ENCODE measurements at regions not wholly inside any gene's neighbourhood (a gene's known extent, or its start where the extent isn't known, plus 50 kb on each side); places are given as distances from the start of the nearest gene placed in this dataset.
"Not testable (repeated sequence)": the region's sequence is repeated elsewhere in the genome, so short reads cannot be mapped to it uniquely, and the experiment has no call there.

DNA sequence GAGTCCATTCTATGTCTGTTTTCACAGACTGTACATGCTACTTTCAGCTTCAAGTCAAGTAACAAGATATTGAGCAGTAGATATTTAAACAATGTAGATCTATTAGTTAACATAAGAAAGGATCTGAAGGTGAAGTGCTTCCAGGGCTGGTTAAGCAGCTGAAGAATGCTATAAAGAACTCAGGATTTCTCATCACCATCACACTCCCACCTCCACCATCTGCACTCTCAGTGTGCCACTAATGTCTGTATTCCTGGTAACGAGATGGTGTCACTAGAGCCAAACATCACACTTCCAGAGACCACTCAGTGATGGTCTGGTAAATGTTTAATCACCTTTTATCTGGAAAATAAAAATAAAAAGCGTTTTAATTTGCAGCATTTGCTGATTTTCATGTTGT is 224.0 kb upstream of the FERD3L start:
- peak in 1 of 2 experiments; percentile 42 for DNase-seq

- DNase-seq: no peak
Observed at GRCh38 chr7:19368491-19368925, 223.3 kb upstream of the FERD3L start.

DNA sequence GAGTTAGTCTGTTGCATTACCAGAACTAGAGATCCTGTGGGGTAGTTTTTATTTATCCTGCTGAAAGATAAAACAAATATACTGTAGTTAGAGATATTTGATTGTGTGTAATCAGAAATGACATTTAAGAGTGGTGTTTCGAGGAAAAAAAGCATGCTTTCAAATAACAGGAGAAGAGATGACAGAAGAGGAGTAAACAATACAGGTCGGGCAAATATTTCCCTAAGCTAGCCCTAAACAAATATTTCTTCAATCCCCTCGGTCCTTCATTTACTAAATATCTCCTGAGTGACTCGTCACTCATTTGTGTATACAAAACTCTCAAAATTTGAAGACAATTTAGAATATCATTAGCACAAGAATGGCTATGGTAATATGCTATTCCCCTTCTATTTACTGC is 219.7 kb upstream of the FERD3L start:
- DNase-seq: no peak

DNA sequence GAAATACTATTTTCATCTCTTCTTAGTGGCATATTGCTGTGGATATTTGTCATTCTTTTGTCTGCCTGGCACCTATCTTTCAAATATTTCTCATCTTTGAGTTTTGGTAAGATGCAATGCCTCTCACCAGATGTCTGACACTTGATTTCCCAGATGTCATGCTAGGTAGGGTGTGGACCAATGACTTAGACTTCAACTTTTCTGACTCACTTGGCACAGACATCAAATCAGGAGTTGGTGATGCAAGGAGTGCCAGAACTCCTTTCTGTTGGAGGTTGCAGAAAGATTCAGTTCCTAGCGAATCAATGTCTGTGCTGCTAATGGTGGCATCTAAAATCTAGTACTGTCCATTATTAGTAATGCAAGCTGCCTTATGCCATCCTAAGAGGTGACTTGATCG is 216.9 kb upstream of the FERD3L start:
- DNase-seq: no peak

DNA sequence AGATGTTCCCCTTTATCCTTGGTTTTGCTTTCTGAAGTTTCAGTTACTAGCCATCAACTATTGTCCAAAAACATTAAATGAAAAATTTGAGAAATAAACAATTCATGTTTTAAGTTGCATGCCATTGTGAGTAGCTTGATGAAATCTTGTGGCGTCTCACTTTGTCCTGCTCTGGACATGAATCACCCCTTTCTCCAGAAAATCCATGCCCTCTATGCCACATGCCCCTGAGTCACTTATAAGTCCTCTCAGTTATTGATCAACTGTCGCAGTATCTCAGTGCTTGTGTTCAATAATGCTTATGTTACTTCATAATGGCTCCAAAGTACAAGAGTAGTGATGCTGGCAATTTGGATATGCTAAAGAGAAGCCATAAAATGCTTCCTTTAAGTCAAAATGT is 208.0 kb upstream of the FERD3L start:
- DNase-seq: no peak

DNA sequence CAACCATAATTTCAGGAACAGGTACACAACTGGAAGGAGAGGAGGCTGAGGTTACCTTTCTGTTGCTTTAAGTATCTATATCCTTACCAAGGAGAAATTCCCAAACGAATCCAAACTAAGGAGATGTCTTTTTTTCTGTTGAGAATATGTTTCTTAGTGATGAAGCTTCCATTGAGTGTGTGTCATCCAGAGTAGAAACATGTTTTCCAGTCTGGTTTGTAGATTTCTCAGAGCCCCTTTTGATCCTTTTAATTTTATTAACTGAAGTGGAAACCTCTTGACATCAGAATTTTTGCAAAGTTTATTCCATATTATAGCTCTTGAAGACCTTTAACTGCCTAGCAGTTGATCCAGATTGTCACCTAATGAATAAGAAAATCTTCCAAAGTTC is 207.1 kb upstream of the FERD3L start:
- no peak for DNase-seq

GRCh38 chr7:19351341-19352304 is 206.4 kb upstream of the FERD3L start:
- DNase-seq: no peak

- no peak for DNase-seq
Observed at GRCh38 chr7:19339512-19339911, 194.3 kb upstream of the FERD3L start.

- DNase-seq: not testable (repeated sequence)
Observed at GRCh38 chr7:19338512-19338911, 193.3 kb upstream of the FERD3L start.

DNA sequence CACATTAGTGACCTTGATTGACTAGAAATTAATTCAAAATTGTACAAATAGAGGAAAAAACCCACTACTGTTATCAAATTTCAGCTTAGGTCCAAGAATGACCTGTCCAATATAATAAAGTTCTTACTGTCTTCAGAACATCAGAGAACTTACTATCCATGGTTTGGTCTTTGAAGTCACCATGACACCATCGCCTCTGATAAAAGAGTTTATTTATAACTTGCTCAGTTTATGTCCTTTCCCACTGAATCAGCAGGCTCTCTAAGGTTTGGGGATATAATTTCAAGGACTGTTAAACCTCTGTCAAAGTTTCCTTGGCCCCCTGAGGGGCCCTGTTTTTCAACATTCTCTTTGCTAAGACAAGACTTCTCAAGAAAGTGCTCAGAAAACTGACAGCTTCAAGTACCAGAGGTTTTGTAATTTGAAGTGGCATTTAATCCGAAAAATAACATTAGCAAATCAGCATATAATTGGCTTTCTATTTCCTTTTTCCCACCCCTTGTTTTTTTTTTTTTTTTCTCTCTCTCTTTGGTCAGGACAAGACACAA is 191.7 kb upstream of the FERD3L start:
- DNase-seq: no peak

- no peak for DNase-seq
Observed at GRCh38 chr7:19333706-19334105, 188.5 kb upstream of the FERD3L start.

GRCh38 chr7:19327018-19327417 is 181.8 kb upstream of the FERD3L start:
- peak in 1 of 2 experiments; percentile 25 for DNase-seq

GRCh38 chr7:19322002-19322401 is 176.8 kb upstream of the FERD3L start:
- no peak for DNase-seq

DNA sequence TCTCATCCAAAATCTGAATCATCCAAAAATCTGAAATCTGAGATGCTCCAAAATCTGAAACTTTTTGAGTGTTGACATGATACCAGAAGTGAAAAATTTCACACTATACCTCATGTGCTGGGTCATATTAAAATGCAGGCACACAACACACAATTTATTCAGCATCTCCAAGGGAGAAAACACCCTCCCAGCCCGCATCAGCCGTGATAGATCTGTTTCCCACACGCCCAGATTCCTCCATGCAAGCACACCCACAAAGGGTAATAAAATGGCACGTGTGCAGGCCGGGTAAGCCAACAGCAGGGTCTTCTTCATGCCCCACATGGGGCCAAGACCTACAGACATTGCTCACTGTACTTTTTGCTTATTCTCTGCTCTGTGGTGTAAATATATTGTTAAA is 173.1 kb upstream of the FERD3L start:
- no peak for DNase-seq

DNA sequence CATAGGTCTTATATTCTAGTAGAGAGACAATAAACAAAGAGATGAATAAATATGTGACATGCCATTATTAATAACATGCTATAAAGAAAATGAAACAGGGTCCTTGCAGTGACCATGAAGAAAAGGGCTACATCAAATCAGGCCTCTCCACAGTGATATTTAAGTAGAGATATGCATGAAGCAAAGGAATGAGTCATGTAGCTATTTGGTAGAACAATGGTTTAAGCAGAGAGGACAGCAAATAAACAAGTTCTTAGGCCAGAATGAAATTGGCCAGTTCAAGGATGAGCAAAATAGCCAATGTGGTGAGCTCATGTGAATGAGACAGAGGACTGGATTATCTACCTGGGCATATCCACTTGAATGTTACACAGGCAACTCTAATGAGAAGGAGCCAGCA is 172.2 kb upstream of the FERD3L start:
- DNase-seq: no peak

DNA sequence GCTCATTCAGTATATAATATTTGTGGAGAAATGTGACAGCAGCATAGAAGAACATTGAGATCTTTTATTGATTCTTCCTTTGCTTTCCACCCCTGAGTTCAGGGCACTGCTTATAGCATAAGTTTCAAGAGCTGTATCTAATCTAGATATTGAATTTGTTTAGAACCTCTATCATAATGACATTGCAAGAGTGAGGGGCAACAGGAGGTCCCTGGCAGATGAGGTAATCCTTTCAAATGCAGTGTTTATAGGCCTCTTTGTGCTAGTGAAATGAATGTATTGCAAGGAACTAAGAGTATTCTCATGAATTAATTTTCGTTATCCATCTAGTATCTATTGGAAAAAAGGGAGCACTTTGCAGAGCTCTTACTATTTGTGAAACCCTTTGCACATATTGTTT is 167.2 kb upstream of the FERD3L start:
- DNase-seq: no peak

GRCh38 chr7:19307554-19307953 is 162.3 kb upstream of the FERD3L start:
- no peak for DNase-seq

DNA sequence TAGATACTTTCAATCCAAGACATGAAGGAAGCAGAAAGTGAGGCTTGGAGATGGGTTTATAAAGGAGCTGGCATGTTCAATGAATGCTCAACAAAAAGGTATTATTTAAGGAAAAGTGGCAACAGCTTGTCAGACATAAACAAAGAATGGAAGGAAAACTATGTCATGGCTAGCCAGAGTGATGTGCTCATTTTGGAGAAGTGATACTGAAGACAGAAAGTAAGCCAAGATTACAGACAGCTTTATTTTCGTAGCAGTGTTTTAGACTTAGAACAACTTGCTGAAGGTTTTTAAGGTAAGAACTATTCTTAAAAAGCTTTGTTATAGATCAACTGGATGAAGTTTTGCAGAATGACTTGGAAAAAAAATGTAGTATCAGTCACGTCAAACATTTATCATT is 160.5 kb upstream of the FERD3L start:
- DNase-seq: no peak

- no peak for DNase-seq
Observed at GRCh38 chr7:19304086-19304485, 158.9 kb upstream of the FERD3L start.

- no peak for DNase-seq
Observed at GRCh38 chr7:19302731-19303130, 157.5 kb upstream of the FERD3L start.

- DNase-seq: no peak
Observed at GRCh38 chr7:19296617-19297016, 151.4 kb upstream of the FERD3L start.

DNA sequence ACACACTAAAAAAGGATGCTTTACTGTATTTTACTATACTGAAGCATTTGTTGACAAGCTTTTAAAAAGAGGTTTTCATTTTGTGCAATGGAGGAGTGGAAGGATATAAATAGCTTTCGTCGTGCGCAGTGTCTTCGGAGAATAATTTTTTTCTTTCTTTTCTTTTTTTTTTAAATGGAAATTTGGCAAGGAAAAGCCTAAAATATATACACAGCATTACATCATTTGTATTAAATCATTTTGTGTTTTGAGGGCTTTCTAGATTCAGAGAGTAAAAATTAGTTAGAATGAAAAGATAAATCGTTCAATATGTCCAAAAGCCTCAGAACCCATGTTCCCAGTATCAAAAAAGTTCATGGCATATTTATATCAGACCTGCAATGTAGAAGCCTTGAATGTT is 150.2 kb upstream of the FERD3L start:
- DNase-seq: no peak

DNA sequence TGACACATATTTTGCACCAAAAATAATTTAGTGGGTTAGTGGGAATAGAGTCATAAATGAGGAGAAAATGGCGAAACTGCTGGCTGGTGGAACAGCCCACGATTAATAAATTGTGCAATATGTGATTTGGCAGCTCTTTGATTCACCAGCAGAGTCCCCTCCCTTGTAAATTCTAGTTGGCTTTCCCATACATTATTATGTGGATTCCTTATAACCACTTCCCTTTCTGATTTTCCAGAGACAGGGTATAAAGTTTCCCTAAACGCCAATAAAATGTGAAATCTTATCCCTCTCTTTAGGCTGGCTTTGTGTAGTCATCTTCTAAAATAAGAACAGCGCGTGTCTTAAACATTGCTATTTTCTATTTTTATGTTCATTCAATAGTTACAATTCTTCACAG is 149.4 kb upstream of the FERD3L start:
- DNase-seq: peak in 1 of 2 experiments; percentile 48

- DNase-seq: no peak
Observed at GRCh38 chr7:19293431-19293830, 148.2 kb upstream of the FERD3L start.

DNA sequence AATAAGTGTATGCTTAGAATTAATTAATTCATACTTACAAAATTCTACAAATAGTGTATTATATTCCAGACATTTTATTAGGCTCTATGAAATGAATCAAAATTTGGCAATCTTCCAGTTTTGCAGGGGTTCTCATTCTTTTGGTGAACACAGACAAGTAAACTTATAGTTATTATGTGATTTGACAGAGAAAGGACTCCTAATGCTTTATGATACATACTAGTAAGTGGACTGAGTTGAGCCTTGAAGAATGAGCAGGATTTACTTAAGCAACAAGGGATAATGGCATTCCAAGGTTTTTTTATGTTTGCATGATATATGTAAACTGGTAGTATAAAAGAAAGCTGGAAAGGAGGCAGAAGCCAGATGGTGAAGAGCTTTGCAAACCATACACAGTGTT is 145.7 kb upstream of the FERD3L start:
- DNase-seq: no peak

All from NCI-H2081 (cell line).